Neural cell (in vitro differentiated cells): ENCODE measurements at regions not wholly inside any gene's neighbourhood (a gene's known extent, or its start where the extent isn't known, plus 50 kb on each side); places are given as distances from the start of the nearest gene placed in this dataset.

Source experiments
- H2AFZ ChIP-seq: fragments of 200-600, 300-800 bp; sonication (generic), shearing (Covaris generic); 2 replicates; pipeline ENCODE4 v1.6.0; 2014; ENCODE audit warnings: low read depth, mild to moderate bottlenecking, antibody characterized with exemption, low read length, moderate library complexity
- H3F3A ChIP-seq: fragments of 200-600 bp; shearing (Covaris generic); 2 replicates; pipeline ENCODE4 v1.6.1; 2016; ENCODE audit warnings: mild to moderate bottlenecking, moderate library complexity, mixed read lengths, antibody characterized with exemption, low read length; ENCODE audit not compliant: insufficient read depth, poor library complexity, severe bottlenecking
- H3K27ac ChIP-seq: fragments of 200-600, 300-800 bp; sonication (generic), shearing (Covaris generic); 2 replicates; pipeline ENCODE4 v1.5.1; 2014; ENCODE audit warnings: mild to moderate bottlenecking, low read length, moderate library complexity
- H3K27me3 ChIP-seq: fragments of 300-800, 200-600 bp; sonication (generic), shearing (Covaris generic); 2 replicates; pipeline ENCODE4 v1.6.0; 2014; ENCODE audit warnings: mild to moderate bottlenecking, low read depth, low read length, moderate library complexity; ENCODE audit not compliant: insufficient read depth
- H3K36me3 ChIP-seq: fragments of 300-800, 200-600 bp; sonication (generic), shearing (Covaris generic); 2 replicates; pipeline ENCODE4 v1.5.1; 2014; ENCODE audit warnings: mild to moderate bottlenecking, antibody characterized with exemption, low read length, moderate library complexity; ENCODE audit not compliant: insufficient read depth
- H3K4me2 ChIP-seq: fragments of 300-800, 200-600 bp; sonication (generic), shearing (Covaris generic); 2 replicates; pipeline ENCODE4 v1.6.0; 2014; ENCODE audit warnings: mild to moderate bottlenecking, low read length
- H3K4me3 ChIP-seq: fragments of 300-800, 200-600 bp; sonication (generic), shearing (Covaris generic); 2 replicates; pipeline ENCODE4 v1.5.1; 2014; ENCODE audit warnings: mild to moderate bottlenecking, low read length, moderate library complexity
- H3K79me2 ChIP-seq: fragments of 200-600 bp; shearing (Covaris generic); replicated peaks from 2 replicates; pipeline ENCODE4 v1.6.0; 2014; ENCODE audit warnings: mild to moderate bottlenecking, low read length, moderate library complexity; ENCODE audit not compliant: insufficient read depth
- H3K9ac ChIP-seq: fragments of 300-800, 200-600 bp; sonication (generic), shearing (Covaris generic); 2 replicates; pipeline ENCODE4 v1.6.1; 2016; ENCODE audit warnings: mild to moderate bottlenecking, low read length, mixed read lengths
- H3K9me2 ChIP-seq: fragments of 200-600 bp; shearing (Covaris generic); 2 replicates; pipeline ENCODE4 v1.6.1; 2016; ENCODE audit warnings: mild to moderate bottlenecking, low read length, mixed read lengths; ENCODE audit not compliant: insufficient read depth
- H3K9me3 ChIP-seq: fragments of 200-600, 300-800 bp; sonication (generic), shearing (Covaris generic); 2 replicates; pipeline ENCODE4 v1.6.1; 2016; ENCODE audit warnings: mild to moderate bottlenecking, mixed run types, low read length, moderate library complexity, mixed read lengths
- H4K20me1 ChIP-seq: fragments of 200-600 bp; shearing (Covaris generic); 2 replicates; pipeline ENCODE4 v1.6.1; 2016; ENCODE audit warnings: mild to moderate bottlenecking, mixed run types; ENCODE audit not compliant: insufficient read depth
- CTCF ChIP-seq: fragments of 450-650 bp; IDR thresholded peaks from 2 replicates; pipeline ENCODE4 v1.5.1; 2014; ENCODE audit warnings: antibody characterized with exemption, mild to moderate bottlenecking, moderate library complexity; ENCODE audit not compliant: poor library complexity, severe bottlenecking
- EP300 ChIP-seq: fragments of 450-650 bp; conservative IDR thresholded peaks from 2 replicates; pipeline ENCODE4 v1.6.1; 2014; ENCODE audit warnings: antibody characterized with exemption, mild to moderate bottlenecking, moderate library complexity; ENCODE audit not compliant: poor library complexity, severe bottlenecking
- EZH2 ChIP-seq: fragments of 200-600, 300-800 bp; shearing (Covaris generic), sonication (generic); IDR thresholded peaks from 2 replicates; pipeline ENCODE4 v1.6.1; 2014; ENCODE audit warnings: antibody characterized with exemption, low read length, borderline replicate concordance, mild to moderate bottlenecking; ENCODE audit not compliant: insufficient read depth, poor library complexity, severe bottlenecking
- MXI1 ChIP-seq: fragments of 450-650 bp; conservative IDR thresholded peaks from 2 replicates; pipeline ENCODE4 v1.6.1; 2014; ENCODE audit warnings: antibody characterized with exemption, mild to moderate bottlenecking; ENCODE audit not compliant: poor library complexity, severe bottlenecking
- POLR2AphosphoS5 ChIP-seq: IDR thresholded peaks from 2 replicates; pipeline ENCODE4 v1.6.1; 2012
- RAD21 ChIP-seq: fragments of 450-650 bp; conservative IDR thresholded peaks from 2 replicates; pipeline ENCODE4 v1.6.1; 2014; ENCODE audit warnings: antibody characterized with exemption, mild to moderate bottlenecking, moderate library complexity
- REST ChIP-seq: IDR thresholded peaks from 2 replicates; pipeline ENCODE4 v1.6.1; 2012; ENCODE audit warnings: borderline replicate concordance
- SMC3 ChIP-seq: fragments of 450-650 bp; conservative IDR thresholded peaks from 2 replicates; pipeline ENCODE4 v1.6.1; 2014; ENCODE audit warnings: antibody characterized with exemption, mild to moderate bottlenecking, moderate library complexity; ENCODE audit not compliant: poor library complexity
- TAF1 ChIP-seq: IDR thresholded peaks from 2 replicates; pipeline ENCODE4 v1.6.1; 2012; ENCODE audit warnings: low read depth

- Histone ChIP-seq H3K9me2 (no peaks in the 10 kb centered on the region), H3K4me3 (no peak overlapping the region), H3K36me3 (no peaks in the 10 kb centered on the region), H3K79me2 (no peaks in the 10 kb centered on the region), H3K27me3 (no peaks in the 10 kb centered on the region), H3K9ac (no peak overlapping the region), H4K20me1 (no peaks in the 10 kb centered on the region), H3K9me3 (no peaks in the 10 kb centered on the region), H3F3A (no peaks in the 10 kb centered on the region), H2AFZ (no peak overlapping the region), H3K27ac (no peak overlapping the region), H3K4me2 (no peak overlapping the region)
- TF ChIP-seq RAD21 (no peak), POLR2AphosphoS5 (no peak), EP300 (no peak), TAF1 (no peak), CTCF (no peak), MXI1 (no peak), REST (no peak), SMC3 (no peak), EZH2 (no peak)
Measured at GRCh38 chr7:51589111-51589510, 272.5 kb upstream of the COBL start.

GRCh38 chr7:51587604-51588003, 271.0 kb upstream of the COBL start:
- H4K20me1 ChIP-seq = no peaks in the 10 kb centered on the region
- H3F3A ChIP-seq = no peaks in the 10 kb centered on the region
- no peak overlapping the region for H3K4me3 ChIP-seq
- no peaks in the 10 kb centered on the region for H3K9me2 ChIP-seq
- no peaks in the 10 kb centered on the region for H3K27me3 ChIP-seq
- no peak overlapping the region for H2AFZ ChIP-seq
- H3K27ac ChIP-seq = no peak overlapping the region
- no peaks in the 10 kb centered on the region for H3K9me3 ChIP-seq
- TF ChIP-seq POLR2AphosphoS5 (no peak), EP300 (no peak), SMC3 (no peak), CTCF (no peak), EZH2 (no peak), TAF1 (no peak), RAD21 (no peak), MXI1 (no peak), REST (no peak)
- H3K36me3 ChIP-seq = no peaks in the 10 kb centered on the region
- H3K4me2 ChIP-seq = no peak overlapping the region
- no peak overlapping the region for H3K9ac ChIP-seq
- no peaks in the 10 kb centered on the region for H3K79me2 ChIP-seq
